Heart left ventricle (tissue), 13 donors: ENCODE measurements at regions not wholly inside any gene's neighbourhood (a gene's known extent, or its start where the extent isn't known, plus 50 kb on each side); places are given as distances from the start of the nearest gene placed in this dataset.

ENCODE experiments used
- CTCF ChIP-seq, 12 donors: fragments of 200-600 bp; sonication (generic) in 4 of 12; IDR thresholded peaks; one replicate each; pipeline versions ENCODE4 v1.5.0 to v1.8.0; 2018 to 2022; ENCODE audit warnings: antibody characterized with exemption in 12 of 12, mild to moderate bottlenecking in 5 of 12
- POLR2A ChIP-seq, 2 donors: fragments of 450-650 bp; IDR thresholded peaks; one replicate each; pipeline ENCODE4 v1.6.1; 2017; ENCODE audit warnings: antibody characterized with exemption in 2 of 2, mild to moderate bottlenecking in 2 of 2, moderate library complexity in 2 of 2
- donor health status: ischemic (EF 13 %, LVEDD 7.1; RV severe dilation, severe dysfunction).
- donor health status: DM: no; HTN: yes; CAD: no.
- donor health status: DM: no; HTN: no; CAD: no.
- donor health status: ischemic (EF 25% LVEDD 6.9; RV normal size, moderate dysfunction).
- donor health status: ischemic (EF 25% LVEDD 5.7; RV mildly dilated, moderate dysfunction).
- donor health status: ischemic (EF 35%, LVEDD 5.7; RV mildly dilated, moderate dysfunction).
- donor health status: nonischemic (EF 11% LVEDD 7.7; RV severe dilation, severe dysfunction).
- donor health status: DM: yes; HTN: yes; CAD: no.
- donor health status: PGD.
- donor health status: ischemic (EF 29% LVEDD 5.4; RV normal size, mild dysfunction).
- donor health status: nonischemic (EF 23%, LVEDD 6.1; RV moderate dilation, normal function).

GRCh38 chr16:65531475-65531874 lies 409.6 kb upstream of the CDH11 start:
- TF ChIP-seq POLR2A (IDR thresholded peaks at IDR 0.05) (no peak), CTCF (IDR thresholded peaks at IDR 0.05) (no peak)
